ENCODE measurements at regions not wholly inside any gene's neighbourhood (a gene's known extent, or its start where the extent isn't known, plus 50 kb on each side); places are given as distances from the start of the nearest gene placed in this dataset.

DNA sequence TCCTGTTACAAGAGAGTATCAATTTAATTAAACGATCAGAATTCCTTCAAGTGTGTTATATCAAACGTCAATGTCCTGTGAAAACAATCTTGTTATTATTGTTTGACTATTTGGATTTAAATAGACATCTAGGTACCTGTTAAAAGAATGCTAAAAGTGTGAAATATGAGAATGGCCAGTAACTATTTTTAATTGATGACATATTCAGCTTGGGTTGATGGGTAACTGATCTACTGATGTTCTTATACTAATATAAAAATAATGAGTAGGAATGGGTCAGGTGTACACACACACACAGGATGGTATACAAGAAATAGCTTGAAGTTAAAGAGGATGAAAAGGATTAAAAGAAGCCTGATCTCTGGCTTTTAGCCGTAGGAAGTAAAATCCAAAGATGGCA lies 146.0 kb downstream of the SLC38A4 start:
- TF ChIP-seq, protein P1, sequence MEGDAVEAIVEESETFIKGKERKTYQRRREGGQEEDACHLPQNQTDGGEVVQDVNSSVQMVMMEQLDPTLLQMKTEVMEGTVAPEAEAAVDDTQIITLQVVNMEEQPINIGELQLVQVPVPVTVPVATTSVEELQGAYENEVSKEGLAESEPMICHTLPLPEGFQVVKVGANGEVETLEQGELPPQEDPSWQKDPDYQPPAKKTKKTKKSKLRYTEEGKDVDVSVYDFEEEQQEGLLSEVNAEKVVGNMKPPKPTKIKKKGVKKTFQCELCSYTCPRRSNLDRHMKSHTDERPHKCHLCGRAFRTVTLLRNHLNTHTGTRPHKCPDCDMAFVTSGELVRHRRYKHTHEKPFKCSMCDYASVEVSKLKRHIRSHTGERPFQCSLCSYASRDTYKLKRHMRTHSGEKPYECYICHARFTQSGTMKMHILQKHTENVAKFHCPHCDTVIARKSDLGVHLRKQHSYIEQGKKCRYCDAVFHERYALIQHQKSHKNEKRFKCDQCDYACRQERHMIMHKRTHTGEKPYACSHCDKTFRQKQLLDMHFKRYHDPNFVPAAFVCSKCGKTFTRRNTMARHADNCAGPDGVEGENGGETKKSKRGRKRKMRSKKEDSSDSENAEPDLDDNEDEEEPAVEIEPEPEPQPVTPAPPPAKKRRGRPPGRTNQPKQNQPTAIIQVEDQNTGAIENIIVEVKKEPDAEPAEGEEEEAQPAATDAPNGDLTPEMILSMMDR (IDR thresholded peaks at IDR 0.05) = no peak
- TF ChIP-seq POLR2A (IDR thresholded peaks at IDR 0.05) = no peak

All from body of pancreas (tissue), 4 donors.